ENCODE measurements at regions not wholly inside any gene's neighbourhood (a gene's known extent, or its start where the extent isn't known, plus 50 kb on each side); places are given as distances from the start of the nearest gene placed in this dataset.
"Not testable (repeated sequence)": the region's sequence is repeated elsewhere in the genome, so short reads cannot be mapped to it uniquely, and the experiment has no call there.

DNA sequence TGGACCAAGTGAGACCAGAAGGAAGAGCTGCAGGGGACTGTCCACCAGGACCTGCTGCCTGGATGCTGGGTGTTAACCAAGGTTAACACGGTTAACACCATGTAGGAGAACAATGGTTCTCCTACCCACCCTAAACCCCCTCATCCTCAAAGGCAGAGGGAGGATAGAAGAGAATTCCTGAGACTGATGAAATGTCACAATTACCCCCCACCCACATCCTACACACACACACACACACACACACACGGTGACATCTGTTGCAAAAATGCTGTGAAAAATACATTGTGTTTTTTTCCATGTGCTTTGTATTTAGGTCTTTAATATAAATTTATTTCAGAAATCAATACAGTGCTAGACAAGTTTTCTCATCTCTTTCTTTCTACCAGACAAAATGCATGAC, 113.9 kb upstream of the HES1 start:
- no peak for DNase-seq (ENCODE audit: low read depth)

DNA sequence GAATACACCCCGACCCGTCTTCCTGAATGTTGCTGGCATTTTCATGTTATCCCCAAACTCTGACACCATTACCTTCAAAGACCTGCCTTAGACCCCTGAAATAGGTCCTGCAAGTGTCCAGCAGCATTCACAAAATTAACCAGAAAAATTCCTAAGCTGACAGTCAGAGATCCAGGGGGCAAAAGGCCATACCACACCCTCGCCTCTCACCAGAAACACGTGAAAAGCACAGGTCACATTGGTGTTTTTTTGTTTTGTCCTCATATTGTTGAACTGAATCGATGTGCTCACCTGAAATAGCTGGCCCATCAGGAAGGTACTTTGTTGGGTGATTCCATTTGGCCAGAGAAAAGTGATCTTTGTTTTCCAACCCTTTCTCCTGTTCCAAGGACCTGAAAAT, 113.1 kb upstream of the HES1 start:
- DNase-seq (ENCODE audit: low read depth), result no peak

DNA sequence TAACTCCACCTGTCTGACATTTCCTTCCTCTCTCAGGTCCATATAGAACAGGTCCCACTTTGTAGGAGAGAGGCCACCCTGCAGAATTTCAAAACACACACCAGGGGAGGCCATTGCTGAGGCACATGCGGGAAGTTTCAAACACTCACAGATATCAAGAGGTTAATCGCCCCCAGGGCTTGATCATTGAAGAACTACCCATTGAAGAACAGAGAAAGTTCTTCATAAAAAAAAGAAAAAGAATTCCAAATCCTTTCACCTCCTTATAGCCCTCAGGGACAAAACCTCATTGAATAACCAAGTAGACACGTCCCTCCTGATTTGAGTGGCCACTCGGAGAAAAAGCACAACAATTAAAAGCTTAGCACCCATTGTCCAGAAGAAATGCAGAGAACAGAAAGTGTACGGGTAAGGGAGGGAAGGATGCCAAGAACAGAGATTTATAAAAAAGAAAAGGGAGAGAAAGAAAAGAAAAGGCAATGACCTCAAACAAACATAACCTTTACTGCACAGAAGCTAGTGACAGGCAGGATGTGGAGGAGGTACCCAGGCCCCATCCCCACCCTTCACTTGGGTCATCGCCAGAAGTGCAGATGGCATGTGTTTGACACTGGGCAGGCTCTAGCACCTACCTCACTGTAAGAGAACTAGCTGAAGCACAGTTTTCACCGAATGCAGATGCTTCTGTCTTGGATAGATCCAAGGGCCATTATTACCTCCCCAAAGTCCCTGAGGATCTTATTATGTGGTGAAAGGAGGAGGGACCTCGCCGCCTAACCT, 112.3 kb upstream of the HES1 start:
- DNase-seq (ENCODE audit: low read depth), result no peak

DNA sequence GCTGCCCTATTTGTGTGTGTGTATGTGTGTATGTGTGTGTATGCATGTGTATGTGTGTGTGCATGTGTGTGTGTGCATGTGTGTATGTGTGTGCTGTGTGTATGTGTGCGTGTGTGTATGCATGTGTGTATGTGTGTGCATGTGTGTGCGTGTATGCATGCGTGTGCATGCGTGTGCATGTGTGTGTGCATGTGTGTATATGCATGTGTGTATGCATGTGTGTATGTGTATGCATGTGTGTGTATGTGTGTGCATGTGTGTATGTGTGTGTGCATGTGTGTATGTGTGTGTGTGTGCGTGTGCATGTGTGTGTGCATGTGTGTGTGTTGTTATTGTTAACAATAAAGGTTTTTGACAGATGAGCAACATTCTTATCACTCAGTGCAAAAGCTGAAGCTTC, 110.8 kb upstream of the HES1 start:
- no peak for DNase-seq (ENCODE audit: low read depth)

DNA sequence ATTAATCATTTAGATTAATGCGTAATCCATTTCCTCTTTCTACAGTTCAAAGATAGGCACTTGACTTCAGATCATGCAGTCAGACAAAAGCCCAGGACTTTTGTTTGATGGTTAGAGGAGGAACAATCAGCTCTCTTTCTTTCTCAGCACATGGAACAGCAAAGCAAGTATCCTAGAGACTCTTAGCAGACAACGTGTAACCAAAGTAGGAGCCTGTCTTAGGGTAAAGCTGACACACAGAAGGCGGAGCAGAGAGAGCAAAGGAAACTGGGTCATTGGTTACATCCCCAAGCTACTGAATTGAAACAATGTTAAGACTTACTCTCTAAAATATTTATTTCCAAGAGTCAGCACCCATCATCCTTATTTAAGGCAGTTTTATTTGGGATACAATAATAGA, 110.0 kb upstream of the HES1 start:
- no peak for DNase-seq (ENCODE audit: low read depth)

DNA sequence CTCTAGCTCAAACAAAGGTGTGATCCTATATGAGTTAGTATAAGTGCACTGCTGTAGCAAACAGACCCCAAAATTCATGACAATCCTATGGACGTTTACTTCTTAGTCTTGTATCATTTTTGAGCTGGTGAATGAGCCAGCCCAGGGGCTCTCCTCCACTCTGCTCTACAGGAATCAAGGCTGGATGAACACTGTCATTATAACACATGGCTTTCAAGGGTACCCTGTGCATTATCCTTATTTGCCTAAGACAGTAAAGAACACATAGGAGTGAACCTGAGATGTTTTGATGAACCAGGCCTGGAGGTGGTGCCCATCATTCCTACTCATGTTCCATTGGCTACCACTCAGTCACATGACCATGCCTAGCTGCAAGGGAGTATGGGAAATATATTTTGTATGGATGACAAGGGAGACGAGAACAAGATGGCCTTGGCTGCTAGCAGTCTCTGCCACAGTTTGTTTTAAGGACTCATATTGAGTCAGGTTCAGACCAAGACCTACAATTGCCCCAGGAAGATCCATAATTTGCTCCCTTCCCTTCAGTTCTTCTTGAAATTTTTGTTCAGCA, 107.4 kb upstream of the HES1 start:
- DNase-seq (ENCODE audit: low read depth), result no peak

DNA sequence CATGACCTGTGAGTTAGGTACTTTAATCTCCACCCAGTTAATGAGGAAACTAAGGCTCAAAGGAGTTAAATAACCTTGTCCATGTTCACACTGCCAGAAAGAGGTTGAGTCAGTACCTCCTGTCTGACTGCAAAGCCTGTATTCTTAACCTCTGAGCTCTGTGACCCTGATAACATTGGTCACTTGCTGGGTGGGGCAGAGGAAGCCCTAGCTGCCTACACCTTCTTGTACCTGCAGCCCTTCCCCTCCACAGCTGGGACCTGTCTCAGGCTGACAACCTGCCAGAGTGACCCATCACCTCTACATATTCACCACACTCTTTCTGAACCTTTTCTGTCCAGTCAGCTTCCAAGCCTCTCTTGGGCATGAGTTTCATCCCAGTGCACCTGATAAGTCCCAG, 106.1 kb upstream of the HES1 start:
- DNase-seq (ENCODE audit: low read depth), result no peak

DNA sequence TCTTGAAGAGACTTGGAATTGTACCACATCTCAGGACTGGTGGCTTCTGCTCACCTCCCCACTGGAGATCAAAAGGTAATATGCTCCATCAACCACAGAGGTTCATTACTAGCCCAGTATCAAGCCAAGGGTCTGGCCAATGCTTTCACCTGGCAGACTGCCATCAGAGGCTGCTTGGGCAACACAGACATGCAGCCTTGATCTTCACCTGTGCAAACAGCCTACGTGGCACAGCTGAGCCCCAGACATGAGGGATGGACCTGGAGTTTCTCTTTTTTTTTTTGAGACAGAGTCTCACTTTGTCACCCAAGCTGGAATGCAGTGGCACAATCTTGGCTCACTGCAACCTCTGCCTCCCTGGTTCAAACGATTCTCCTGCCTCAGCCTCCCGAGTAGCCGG, 105.6 kb upstream of the HES1 start:
- no peak for DNase-seq (ENCODE audit: low read depth)

DNA sequence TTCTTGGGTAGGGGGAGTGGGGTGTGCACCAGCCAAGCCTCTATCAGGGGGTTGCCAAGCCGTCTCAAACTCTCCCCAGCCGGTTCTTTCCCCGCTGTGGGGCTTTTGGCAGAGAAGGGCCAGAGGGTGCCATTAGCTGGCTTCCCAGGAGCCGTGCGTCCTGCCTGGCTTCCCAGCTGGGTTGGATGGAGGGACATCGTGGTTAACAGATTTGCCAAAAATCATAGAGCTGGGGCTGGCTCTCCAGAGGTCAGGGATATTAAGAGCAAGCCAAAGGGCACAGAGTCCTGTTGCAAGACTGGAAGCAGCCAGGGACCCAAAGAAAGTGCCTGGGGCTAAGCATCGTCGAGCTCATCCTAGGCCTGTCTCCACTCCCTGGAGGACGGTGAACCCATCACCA, 104.6 kb upstream of the HES1 start:
- DNase-seq (ENCODE audit: low read depth), result no peak

DNA sequence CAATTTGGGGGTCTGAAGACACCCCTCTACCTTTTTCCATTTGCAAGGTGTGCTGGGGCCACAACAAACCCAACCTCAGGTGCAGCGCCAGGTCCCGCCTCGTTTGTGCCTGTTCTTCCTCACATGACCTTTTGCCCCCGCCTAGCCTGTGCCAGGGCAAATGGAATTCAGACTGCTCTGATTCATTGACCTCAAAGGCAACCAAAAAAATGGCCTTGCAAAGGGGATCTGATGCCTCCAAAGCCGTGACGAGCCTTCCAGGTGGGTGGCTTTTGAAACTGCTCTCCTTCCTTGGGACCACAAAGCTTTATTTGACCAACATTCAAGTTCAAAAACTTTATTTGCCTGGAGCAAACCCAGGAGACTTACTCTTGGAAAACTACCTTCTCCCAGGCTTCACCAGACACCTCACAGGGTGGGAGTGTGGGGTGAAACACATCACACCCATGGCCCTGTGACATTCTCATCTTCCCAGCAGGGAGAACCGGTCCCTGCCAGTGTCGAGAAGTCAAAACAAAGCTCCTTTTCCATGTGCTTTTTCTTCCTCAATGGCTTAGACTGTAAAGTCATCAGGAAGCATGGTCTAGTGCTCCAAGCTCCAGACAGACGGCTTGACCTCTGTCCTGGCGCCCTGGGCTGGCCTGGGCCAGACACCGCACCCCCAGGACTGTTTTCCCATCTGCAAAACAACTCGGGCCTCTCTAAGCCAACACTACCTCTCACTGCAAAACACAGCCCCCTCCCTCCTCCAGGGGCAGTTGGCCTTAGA, 103.9 kb upstream of the HES1 start:
- no peak for DNase-seq (ENCODE audit: low read depth)

DNA sequence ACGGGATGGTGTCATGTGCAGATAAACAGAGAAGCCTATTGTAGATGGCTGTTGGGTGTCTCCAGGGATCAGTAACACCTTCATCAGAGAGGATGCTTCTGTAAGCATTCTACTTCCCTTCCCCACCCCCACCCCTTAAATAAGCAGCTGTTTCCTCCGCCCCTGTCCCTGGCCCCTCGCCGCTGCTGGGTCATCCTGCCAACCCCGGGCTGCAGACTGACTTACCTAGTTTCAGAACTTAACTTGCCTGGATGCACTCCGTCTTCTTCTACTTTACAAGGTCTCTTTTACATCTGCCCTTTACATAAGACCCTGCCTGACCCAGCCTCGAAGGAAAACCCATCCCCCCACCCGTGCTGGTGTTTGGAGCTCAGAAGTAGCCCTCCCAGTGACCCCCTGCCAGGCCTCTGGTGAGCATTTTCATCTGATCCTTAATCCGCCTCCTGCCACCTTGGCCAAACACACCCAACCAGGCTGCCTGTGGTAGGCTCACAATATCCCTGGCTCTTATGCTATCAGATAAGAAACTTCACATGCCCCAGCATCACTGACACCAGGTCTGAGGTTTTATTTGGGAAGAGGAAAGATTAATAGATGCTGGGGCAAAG, 103.0 kb upstream of the HES1 start:
- no peak for DNase-seq (ENCODE audit: low read depth)

DNA sequence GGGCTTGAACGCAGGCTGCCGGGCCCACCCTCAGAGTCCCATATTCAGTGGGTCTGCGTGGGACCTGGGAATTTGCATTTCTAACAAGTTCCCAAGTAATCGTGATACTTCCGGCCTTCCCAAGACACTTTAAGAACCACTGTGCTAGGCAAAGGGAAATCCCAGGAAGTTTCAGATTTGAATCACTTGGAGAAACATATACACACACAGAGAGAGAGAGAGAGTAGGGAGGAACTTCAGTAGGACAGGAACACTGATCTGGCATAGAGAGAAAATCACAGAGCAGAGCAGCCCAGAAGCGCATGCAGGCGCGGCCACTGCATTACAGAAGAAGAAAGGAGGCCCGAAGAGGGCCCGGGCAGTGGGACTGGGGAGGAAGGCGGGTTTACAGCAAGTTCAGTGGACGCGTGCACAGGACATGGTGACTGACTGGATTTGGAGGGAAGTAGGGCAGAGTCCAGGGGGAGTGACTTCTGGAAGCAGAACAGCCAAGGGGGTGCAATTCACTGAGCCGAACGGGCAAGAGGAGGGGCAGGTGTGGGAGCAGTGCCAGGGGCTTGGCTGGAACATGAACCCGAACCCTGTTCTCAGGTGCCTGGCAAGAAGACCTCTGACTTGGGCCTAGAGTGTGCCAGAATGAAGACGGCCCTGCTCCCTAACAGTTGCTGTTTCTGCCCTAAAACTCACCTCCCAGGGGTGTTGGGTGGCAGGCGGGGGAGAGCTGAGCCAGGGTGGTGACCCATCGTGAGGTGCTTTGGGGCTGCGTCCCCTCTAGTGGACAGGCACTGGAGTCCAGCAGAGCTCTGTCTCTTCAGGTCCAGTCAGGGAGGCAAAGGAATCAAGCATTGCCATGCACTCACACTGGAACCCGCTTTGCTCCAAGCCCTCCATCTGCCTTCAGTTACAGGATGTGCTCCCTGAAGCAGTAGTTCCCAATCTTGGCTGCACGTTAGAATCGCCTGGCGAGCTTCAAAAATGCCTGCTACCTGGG, 101.3 kb upstream of the HES1 start:
- DNase-seq (ENCODE audit: low read depth), result no peak

DNA sequence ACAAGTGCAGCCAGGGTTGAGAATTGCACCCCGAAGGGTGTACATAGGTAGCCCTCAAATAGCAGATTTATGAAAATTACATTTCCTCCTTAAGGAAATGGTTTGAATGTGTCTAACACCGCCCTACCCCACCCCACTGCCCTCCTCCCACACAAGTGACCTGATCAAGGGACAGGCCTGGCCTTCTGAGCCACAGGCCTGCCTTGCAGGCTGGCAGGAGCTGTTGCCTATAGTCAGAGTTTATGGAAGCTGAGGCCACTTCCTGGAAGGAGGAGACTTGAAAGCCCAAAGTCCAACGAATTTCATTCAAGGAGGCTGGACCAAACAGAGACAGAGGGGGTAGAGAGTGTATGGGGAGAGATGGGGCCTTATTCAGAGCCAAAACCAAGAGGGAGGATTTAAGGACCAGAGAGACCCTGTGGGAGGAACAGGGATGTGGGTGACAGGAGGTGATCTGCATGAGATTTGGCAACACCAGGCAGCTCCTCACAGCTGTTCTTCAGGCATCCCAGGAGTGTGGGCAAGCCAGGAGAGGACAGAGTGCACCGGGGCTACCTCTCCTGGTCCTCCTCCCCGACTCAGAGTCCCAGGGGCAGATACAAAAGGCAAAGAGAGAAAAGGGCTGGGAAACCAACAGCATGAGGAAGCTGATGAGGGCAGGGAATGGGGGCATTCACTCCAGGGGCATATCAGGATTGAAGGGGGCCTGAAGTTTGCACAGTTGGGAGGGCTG, 100.4 kb upstream of the HES1 start:
- no peak for DNase-seq (ENCODE audit: low read depth)

DNA sequence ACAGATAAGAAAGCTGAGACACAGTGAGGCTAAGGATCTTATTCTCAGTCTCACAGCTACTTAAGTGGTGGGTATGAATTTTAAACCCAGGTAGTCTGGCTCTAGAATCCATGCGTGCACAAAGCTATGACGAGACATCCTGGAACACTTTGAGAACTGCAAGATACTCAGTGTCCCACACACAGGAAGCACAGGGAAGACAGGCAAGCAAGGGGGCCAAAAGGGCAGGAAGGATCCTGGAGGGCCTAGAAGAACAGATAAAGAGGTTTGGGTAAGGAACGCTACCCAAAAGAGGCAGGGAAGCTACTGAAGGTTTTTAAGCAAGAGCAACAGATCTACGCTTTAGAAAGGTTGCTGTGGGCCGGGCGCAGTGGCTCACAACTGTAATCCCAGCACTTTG, 99.1 kb upstream of the HES1 start:
- DNase-seq (ENCODE audit: low read depth), result no peak

DNA sequence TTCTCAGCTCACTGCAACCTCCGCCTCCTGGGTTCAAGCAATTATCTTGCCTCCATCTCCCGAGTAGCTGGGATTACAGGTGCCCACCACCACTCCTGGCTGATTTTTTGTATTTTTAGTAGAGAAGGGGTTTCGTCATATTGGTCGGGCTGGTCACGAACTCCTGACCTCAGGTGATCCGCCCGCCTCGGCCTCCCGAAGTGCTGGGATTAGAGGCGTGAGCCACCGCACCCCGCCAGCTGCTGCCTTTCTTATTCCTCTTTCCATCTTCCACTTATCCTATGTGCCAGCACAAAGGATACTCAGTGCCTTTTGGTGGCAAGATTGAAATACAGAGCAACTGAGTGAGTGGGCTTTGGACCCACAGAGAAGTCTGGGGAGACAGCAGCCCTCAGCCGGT, 97.6 kb upstream of the HES1 start:
- DNase-seq (ENCODE audit: low read depth), result not testable (repeated sequence)

DNA sequence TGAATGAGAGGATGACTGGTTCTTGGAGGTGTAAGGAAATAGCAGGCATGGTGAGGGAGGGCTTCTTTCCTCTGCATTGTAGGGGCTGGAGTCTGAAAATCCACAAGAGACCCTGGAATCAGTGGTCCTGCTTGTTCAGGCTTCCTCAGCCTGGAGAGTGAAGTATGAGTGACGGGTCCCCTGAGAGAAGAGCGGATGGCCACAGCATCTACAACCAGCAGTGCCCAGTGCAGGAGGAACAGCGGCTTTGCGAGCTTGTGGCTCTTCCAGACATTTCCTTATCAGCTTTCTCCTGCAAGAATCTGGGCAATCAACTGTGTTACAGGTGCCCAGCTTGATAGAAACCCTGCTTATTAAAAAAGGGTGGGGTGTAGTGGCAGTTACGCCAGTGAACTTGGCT, 97.0 kb upstream of the HES1 start:
- no peak for DNase-seq (ENCODE audit: low read depth)

DNA sequence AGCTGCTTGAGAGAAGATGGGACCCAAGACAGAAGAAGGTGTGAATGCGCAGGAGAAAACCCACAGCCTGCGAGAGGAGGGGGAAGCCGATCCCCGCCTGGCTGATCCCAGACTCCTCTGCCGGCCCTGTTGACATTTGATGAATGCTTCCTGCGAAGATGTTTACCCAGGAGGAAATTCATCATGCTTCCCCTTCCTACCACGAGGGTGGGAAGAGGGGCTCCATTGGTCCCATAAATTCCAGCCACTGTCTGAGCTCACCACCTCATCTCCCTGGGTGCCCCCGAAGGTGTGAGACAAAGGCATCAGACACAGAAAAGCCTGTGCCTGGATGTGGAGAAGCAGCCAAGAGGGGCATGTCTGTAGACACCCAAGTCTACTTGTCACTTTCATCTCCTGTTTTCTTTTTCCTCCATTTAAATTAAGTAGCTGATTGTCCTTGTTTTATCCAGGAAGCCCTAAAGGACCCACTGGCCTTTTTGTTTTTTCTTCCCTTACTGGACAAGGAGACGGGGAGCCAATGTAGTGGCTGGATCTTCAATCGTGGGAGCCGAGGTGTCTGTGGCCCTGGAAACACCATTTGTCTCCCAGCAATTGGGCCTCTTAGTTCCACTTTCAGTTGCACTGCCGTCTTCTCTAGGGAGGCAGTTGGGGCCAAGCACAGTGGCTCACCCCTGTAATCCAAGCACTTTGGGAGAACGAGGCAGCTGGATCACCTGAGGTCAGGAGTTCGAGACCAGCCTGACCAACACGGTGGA, 95.3 kb upstream of the HES1 start:
- no peak for DNase-seq (ENCODE audit: low read depth)

DNA sequence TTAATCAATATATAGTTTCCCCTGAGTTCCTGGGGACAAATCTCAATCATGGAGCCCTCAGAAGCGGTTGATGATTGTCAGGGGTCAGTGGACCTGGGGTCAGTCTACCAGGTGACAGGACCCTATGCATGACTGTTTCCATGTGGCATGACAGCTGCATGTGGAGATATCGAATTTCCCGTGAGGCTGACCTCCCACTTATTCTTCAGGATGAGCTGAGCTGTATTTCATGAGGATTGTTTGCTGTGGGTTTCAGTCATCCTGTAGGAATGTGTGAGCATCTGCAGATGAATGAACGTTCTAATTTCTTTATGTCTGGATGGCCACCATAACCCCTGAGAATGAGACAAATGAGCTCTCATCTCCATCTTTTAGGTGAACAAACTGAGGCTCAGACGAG, 93.0 kb upstream of the HES1 start:
- no peak for DNase-seq (ENCODE audit: low read depth)

DNA sequence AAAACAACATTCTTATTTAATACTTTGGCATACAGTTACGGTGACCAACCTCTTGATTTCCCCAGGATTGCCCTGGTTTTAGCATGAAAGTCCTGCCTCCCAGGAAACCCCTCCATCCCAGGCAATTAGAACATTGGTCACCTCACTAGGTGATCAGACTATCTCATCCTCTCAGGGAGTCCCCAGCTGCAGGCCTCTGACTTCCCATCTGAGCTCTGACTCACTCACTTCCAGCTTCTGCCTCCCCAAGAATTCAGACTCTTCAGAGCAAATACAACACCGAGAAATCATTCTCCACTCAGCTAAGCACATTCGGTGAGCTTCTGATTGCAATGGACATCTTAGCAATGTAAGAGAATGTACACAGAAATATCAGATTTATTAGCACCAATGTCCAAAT, 92.4 kb upstream of the HES1 start:
- no peak for DNase-seq (ENCODE audit: low read depth)

DNA sequence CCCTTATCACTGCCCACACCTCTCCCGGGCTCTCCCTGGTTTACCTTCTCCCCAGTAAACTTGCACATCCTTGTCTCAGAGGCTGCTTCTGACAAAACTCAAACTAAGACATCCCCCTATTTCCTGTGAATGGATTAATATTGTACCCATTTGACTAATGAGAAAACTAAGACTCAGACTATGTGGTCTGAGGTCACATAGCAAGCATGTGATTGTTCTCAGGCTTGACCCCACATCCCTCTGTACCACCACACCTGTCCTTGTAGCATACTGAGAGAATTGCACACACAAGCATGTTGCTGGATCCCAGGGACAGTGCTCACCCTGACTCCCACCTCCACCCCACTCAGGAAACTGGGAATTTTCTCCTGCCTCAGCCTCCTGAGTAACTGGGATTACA, 90.7 kb upstream of the HES1 start:
- DNase-seq (ENCODE audit: low read depth), result no peak
